ENCODE measurements at regions not wholly inside any gene's neighbourhood (a gene's known extent, or its start where the extent isn't known, plus 50 kb on each side); places are given as distances from the start of the nearest gene placed in this dataset.

GRCh38 chr2:6212491-6212890, 520.3 kb downstream of the SOX11 start:
- Histone ChIP-seq H3K27me3 (ENCODE audit: insufficient read depth, low read length, poor library complexity) (no peaks in the 10 kb centered on the region), H3K27ac (ENCODE audit: low read length) (no peak overlapping the region), H2AFZ (ENCODE audit: low read depth, low read length) (no peak overlapping the region), H3K9ac (ENCODE audit: low read depth, low read length) (no peak overlapping the region), H3K4me3 (ENCODE audit: low read depth in 1 of 2, low read length in 2 of 2) (no peak overlapping the region), H3K9me3 (ENCODE audit: insufficient read depth, low read length, severe bottlenecking) (no peaks in the 10 kb centered on the region), H4K20me1 (ENCODE audit: insufficient read depth, low read length) (no peaks in the 10 kb centered on the region), H3K79me2 (ENCODE audit: insufficient read depth, low read length) (no peaks in the 10 kb centered on the region), H3K4me1 (ENCODE audit: insufficient read depth, low read length) (no peaks in the 10 kb centered on the region), H3K36me3 (ENCODE audit: insufficient read depth, low read length) (no peaks in the 10 kb centered on the region), H3K4me2 (ENCODE audit: insufficient read depth, low read length) (no peak overlapping the region)
- ATAC-seq (ENCODE audit: insufficient read depth, low read depth), result no peak
- DNase-seq, result no peak
- TF ChIP-seq EZH2 (IDR thresholded peaks at IDR 0.05; ENCODE audit: borderline replicate concordance, low read depth, low read length, severe bottlenecking) (no peak), CTCF (IDR thresholded peaks at IDR 0.05; ENCODE audit: borderline replicate concordance, extremely low read depth, low read length, poor library complexity, severe bottlenecking) (no peak)

- no peak overlapping the region for H3K27ac ChIP-seq (ENCODE audit: low read length)
- H3K9me3 ChIP-seq (ENCODE audit: insufficient read depth, low read length, severe bottlenecking), result no peaks in the 10 kb centered on the region
- TF ChIP-seq EZH2 (IDR thresholded peaks at IDR 0.05; ENCODE audit: borderline replicate concordance, low read depth, low read length, severe bottlenecking) (no peak), CTCF (IDR thresholded peaks at IDR 0.05; ENCODE audit: borderline replicate concordance, extremely low read depth, low read length, poor library complexity, severe bottlenecking) (no peak)
- DNase-seq (no peak), ATAC-seq (ENCODE audit: insufficient read depth, low read depth) (no peak)
- H3K79me2 ChIP-seq (ENCODE audit: insufficient read depth, low read length), result no peaks in the 10 kb centered on the region
- no peak overlapping the region for H3K4me3 ChIP-seq (ENCODE audit: low read depth in 1 of 2, low read length in 2 of 2)
- no peaks in the 10 kb centered on the region for H3K36me3 ChIP-seq (ENCODE audit: insufficient read depth, low read length)
- H2AFZ ChIP-seq (ENCODE audit: low read depth, low read length), result no peak overlapping the region
- no peaks in the 10 kb centered on the region for H3K4me1 ChIP-seq (ENCODE audit: insufficient read depth, low read length)
- H3K27me3 ChIP-seq (ENCODE audit: insufficient read depth, low read length, poor library complexity), result no peaks in the 10 kb centered on the region
- no peaks in the 10 kb centered on the region for H4K20me1 ChIP-seq (ENCODE audit: insufficient read depth, low read length)
- no peak overlapping the region for H3K4me2 ChIP-seq (ENCODE audit: insufficient read depth, low read length)
- H3K9ac ChIP-seq (ENCODE audit: low read depth, low read length), result no peak overlapping the region
Measured at GRCh38 chr2:6213056-6213780, 521.0 kb downstream of the SOX11 start.

- no peak overlapping the region for H3K9ac ChIP-seq (ENCODE audit: low read depth, low read length)
- no peak overlapping the region for H3K27ac ChIP-seq (ENCODE audit: low read length)
- no peaks in the 10 kb centered on the region for H3K36me3 ChIP-seq (ENCODE audit: insufficient read depth, low read length)
- H4K20me1 ChIP-seq (ENCODE audit: insufficient read depth, low read length), result no peaks in the 10 kb centered on the region
- no peaks in the 10 kb centered on the region for H3K4me1 ChIP-seq (ENCODE audit: insufficient read depth, low read length)
- no peaks in the 10 kb centered on the region for H3K27me3 ChIP-seq (ENCODE audit: insufficient read depth, low read length, poor library complexity)
- no peak for DNase-seq
- no peaks in the 10 kb centered on the region for H3K79me2 ChIP-seq (ENCODE audit: insufficient read depth, low read length)
- no peaks in the 10 kb centered on the region for H3K9me3 ChIP-seq (ENCODE audit: insufficient read depth, low read length, severe bottlenecking)
- no peak for TF ChIP-seq EZH2 (IDR thresholded peaks at IDR 0.05; ENCODE audit: borderline replicate concordance, low read depth, low read length, severe bottlenecking)
- no peak overlapping the region for H2AFZ ChIP-seq (ENCODE audit: low read depth, low read length)
- no peak overlapping the region for H3K4me2 ChIP-seq (ENCODE audit: insufficient read depth, low read length)
- H3K4me3 ChIP-seq (ENCODE audit: low read depth in 1 of 2, low read length in 2 of 2), result no peak overlapping the region
- no peak for ATAC-seq (ENCODE audit: insufficient read depth, low read depth)
Measured at GRCh38 chr2:6214471-6214870, 522.3 kb downstream of the SOX11 start.

GRCh38 chr2:6215053-6215452, 522.9 kb downstream of the SOX11 start:
- no peaks in the 10 kb centered on the region for H3K79me2 ChIP-seq (ENCODE audit: insufficient read depth, low read length)
- DNase-seq (no peak), ATAC-seq (ENCODE audit: insufficient read depth, low read depth) (no peak)
- no peaks in the 10 kb centered on the region for H3K27me3 ChIP-seq (ENCODE audit: insufficient read depth, low read length, poor library complexity)
- H3K4me1 ChIP-seq (ENCODE audit: insufficient read depth, low read length), result no peaks in the 10 kb centered on the region
- H3K36me3 ChIP-seq (ENCODE audit: insufficient read depth, low read length), result no peaks in the 10 kb centered on the region
- TF ChIP-seq EZH2 (IDR thresholded peaks at IDR 0.05; ENCODE audit: borderline replicate concordance, low read depth, low read length, severe bottlenecking) (no peak), CTCF (IDR thresholded peaks at IDR 0.05; ENCODE audit: borderline replicate concordance, extremely low read depth, low read length, poor library complexity, severe bottlenecking) (no peak)
- H2AFZ ChIP-seq (ENCODE audit: low read depth, low read length), result no peak overlapping the region
- H3K27ac ChIP-seq (ENCODE audit: low read length), result no peak overlapping the region
- H3K9ac ChIP-seq (ENCODE audit: low read depth, low read length), result no peak overlapping the region
- H3K4me2 ChIP-seq (ENCODE audit: insufficient read depth, low read length), result no peak overlapping the region
- no peaks in the 10 kb centered on the region for H3K9me3 ChIP-seq (ENCODE audit: insufficient read depth, low read length, severe bottlenecking)
- H3K4me3 ChIP-seq (ENCODE audit: low read depth in 1 of 2, low read length in 2 of 2), result no peak overlapping the region
- H4K20me1 ChIP-seq (ENCODE audit: insufficient read depth, low read length), result no peaks in the 10 kb centered on the region
